H1 (cell line): ENCODE measurements at regions not wholly inside any gene's neighbourhood (a gene's known extent, or its start where the extent isn't known, plus 50 kb on each side); places are given as distances from the start of the nearest gene placed in this dataset.

Experiments
- CTCF ChIA-PET: fragments of 300-600 bp; sonication (Branson Sonifier 250); formaldehyde crosslinking; loops from one replicate; lab custom pipeline; 2021; ENCODE audit not compliant: partially characterized antibody; lab: Charles Lee
- POLR2A ChIA-PET: fragments of 300-600 bp; sonication (Branson Sonifier 250); formaldehyde crosslinking; loops from one replicate; lab custom pipeline; 2021; ENCODE audit warnings: inconsistent platforms; ENCODE audit not compliant: partially characterized antibody; lab: Charles Lee
- DNase-seq, 2 experiments: peaks; one replicate each; pipeline versions ENCODE4 v3.0.0 to v3.0.0-alpha.2; 2010 to 2022; ENCODE audit warnings: low spot score in 2 of 2, low read depth in 1 of 2, mixed read lengths in 1 of 2
- FAIRE-seq: peaks from 2 replicates; lab custom pipeline; 2011; peaks lifted over from hg19 to GRCh38; lab: Jason Lieb, UNC
- H2AFZ ChIP-seq: 2 replicates; pipeline ENCODE4 v1.8.1; 2012; ENCODE audit warnings: low read length, inconsistent platforms
- H2AK5ac ChIP-seq: 2 replicates; pipeline ENCODE4 v1.6.1; 2013; ENCODE audit warnings: low read depth, low read length
- H2BK120ac ChIP-seq: replicated peaks from 2 replicates; pipeline ENCODE3; 2013; ENCODE audit warnings: low read depth, low read length, inconsistent platforms
- H2BK12ac ChIP-seq: 2 replicates; pipeline ENCODE4 v1.6.1; 2013; ENCODE audit warnings: low read depth, low read length
- H2BK15ac ChIP-seq: 2 replicates; pipeline ENCODE4 v1.6.1; 2013; ENCODE audit warnings: low read length
- H2BK20ac ChIP-seq: 2 replicates; pipeline ENCODE4 v1.6.1; 2013; ENCODE audit warnings: low read length
- H2BK5ac ChIP-seq: 2 replicates; pipeline ENCODE4 v1.6.1; 2013; ENCODE audit warnings: low read depth, low read length
- H3K14ac ChIP-seq: 2 replicates; pipeline ENCODE4 v1.6.1; 2013; ENCODE audit warnings: inconsistent platforms; ENCODE audit not compliant: insufficient read length
- H3K18ac ChIP-seq: 2 replicates; pipeline ENCODE4 v1.6.1; 2013; ENCODE audit warnings: low read length; ENCODE audit errors: extremely low read depth
- H3K23ac ChIP-seq: 2 replicates; pipeline ENCODE4 v1.6.1; 2013; ENCODE audit warnings: inconsistent platforms; ENCODE audit not compliant: insufficient read length
- H3K23me2 ChIP-seq: 2 replicates; pipeline ENCODE4 v1.6.1; 2013; ENCODE audit warnings: low read depth, low read length
- H3K27ac ChIP-seq: 2 replicates; pipeline ENCODE4 v1.6.1; 2011; ENCODE audit warnings: low read depth, low read length, inconsistent platforms
- H3K27me3 ChIP-seq, 4 experiments: replicated peaks in 1 of 4; 1 replicate in 1 of 4; 2 replicates in 3 of 4; pipeline versions ENCODE4 v1.6.1 to v1.8.1; 2011 to 2013; ENCODE audit warnings: low read length in 3 of 4, mild to moderate bottlenecking in 3 of 4, inconsistent platforms in 2 of 4, mixed read lengths in 2 of 4, moderate library complexity in 1 of 4; ENCODE audit not compliant: control insufficient read depth in 3 of 4, insufficient read depth in 3 of 4; ENCODE audit errors: extremely low read depth in 1 of 4
- H3K36me3 ChIP-seq, 4 experiments: 2 replicates each; pipeline versions ENCODE4 v1.6.1 to v1.8.1; 2011 to 2013; ENCODE audit warnings: mild to moderate bottlenecking in 4 of 4, low read length in 3 of 4, moderate library complexity in 2 of 4, control low read depth in 1 of 4, inconsistent platforms in 1 of 4; ENCODE audit not compliant: insufficient read depth in 4 of 4, control insufficient read depth in 2 of 4
- H3K4ac ChIP-seq: replicated peaks from 2 replicates; pipeline ENCODE3; 2013; ENCODE audit warnings: low read length, low read depth, mixed read lengths, inconsistent platforms; ENCODE audit not compliant: insufficient read length
- H3K4me1 ChIP-seq, 4 experiments: replicated peaks in 1 of 4; 1 replicate in 1 of 4; 2 replicates in 3 of 4; pipeline versions ENCODE4 v1.6.1 to v1.8.1; 2011 to 2013; ENCODE audit warnings: low read length in 3 of 4, inconsistent platforms in 2 of 4, mixed read lengths in 1 of 4; ENCODE audit not compliant: insufficient read depth in 4 of 4, control insufficient read depth in 3 of 4
- H3K4me2 ChIP-seq, 2 experiments: 2 replicates each; pipeline versions ENCODE4 v1.6.1 to v1.8.1; 2011 to 2013; ENCODE audit warnings: low read depth in 2 of 2, low read length in 2 of 2, control low read depth in 1 of 2, inconsistent platforms in 1 of 2, mild to moderate bottlenecking in 1 of 2; ENCODE audit not compliant: insufficient read depth in 1 of 2
- H3K4me3 ChIP-seq, 4 experiments: fragments of 200-600, 300-600 bp in 1 of 4; sonication (generic), shearing (Covaris generic), sonication (Bioruptor Twin) in 1 of 4; 2 replicates each; pipeline versions ENCODE4 v1.5.1 to v1.8.1; 2011 to 2016; ENCODE audit warnings: low read length in 4 of 4, low read depth in 3 of 4, control low read depth in 2 of 4, inconsistent platforms in 2 of 4, mild to moderate bottlenecking in 2 of 4, mixed read lengths in 1 of 4, moderate library complexity in 1 of 4; ENCODE audit not compliant: insufficient read depth in 2 of 4; ENCODE audit errors: extremely low read depth in 1 of 4
- H3K56ac ChIP-seq: replicated peaks from 2 replicates; pipeline ENCODE3; 2013; ENCODE audit warnings: low read depth, mild to moderate bottlenecking, mixed read lengths, low read length, inconsistent platforms; ENCODE audit not compliant: insufficient read length
- H3K79me1 ChIP-seq: 2 replicates; pipeline ENCODE4 v1.6.1; 2013; ENCODE audit warnings: low read depth, low read length, control low read depth
- H3K79me2 ChIP-seq, 2 experiments: 2 replicates each; pipeline versions ENCODE4 v1.6.1 to v1.8.1; 2012 to 2013; ENCODE audit warnings: low read length in 2 of 2, mild to moderate bottlenecking in 2 of 2, inconsistent platforms in 1 of 2; ENCODE audit not compliant: insufficient read depth in 2 of 2, control insufficient read depth in 1 of 2
- H3K9ac ChIP-seq, 4 experiments: replicated peaks in 1 of 4; 1 replicate in 1 of 4; 2 replicates in 3 of 4; pipeline versions ENCODE4 v1.6.1 to v1.8.1; 2011 to 2013; ENCODE audit warnings: low read depth in 3 of 4, low read length in 3 of 4, control low read depth in 2 of 4, mild to moderate bottlenecking in 2 of 4, moderate library complexity in 2 of 4, inconsistent platforms in 1 of 4; ENCODE audit errors: extremely low read depth in 1 of 4
- H3K9me3 ChIP-seq, 2 experiments: 2 replicates each; pipeline versions ENCODE4 v1.6.1 to v1.8.1; 2012 to 2013; ENCODE audit warnings: mild to moderate bottlenecking in 2 of 2, moderate library complexity in 2 of 2, control low read depth in 1 of 2, inconsistent platforms in 1 of 2, low read depth in 1 of 2, low read length in 1 of 2, mixed read lengths in 1 of 2; ENCODE audit not compliant: insufficient read depth in 2 of 2
- H4K20me1 ChIP-seq, 2 experiments: replicated peaks in 1 of 2; 2 replicates each; pipeline versions ENCODE3 to v1.8.1; 2011 to 2013; ENCODE audit warnings: inconsistent platforms in 2 of 2, low read length in 2 of 2, mild to moderate bottlenecking in 1 of 2; ENCODE audit not compliant: insufficient read depth in 2 of 2, control insufficient read depth in 1 of 2
- H4K5ac ChIP-seq: 2 replicates; pipeline ENCODE4 v1.6.1; 2013; ENCODE audit warnings: low read length, low read depth, mixed read lengths, inconsistent platforms; ENCODE audit not compliant: insufficient read length
- H4K8ac ChIP-seq: 2 replicates; pipeline ENCODE4 v1.8.0; 2013; ENCODE audit warnings: mild to moderate bottlenecking, moderate library complexity, low read length, inconsistent platforms; ENCODE audit not compliant: insufficient read depth; ENCODE audit errors: extremely low read depth
- H4K91ac ChIP-seq: replicated peaks from 2 replicates; pipeline ENCODE3; 2013; ENCODE audit warnings: low read length, mixed read lengths, inconsistent platforms; ENCODE audit not compliant: insufficient read length
- RAD21 ChIP-seq, 2 experiments: IDR thresholded peaks in 1 of 2; conservative IDR thresholded peaks in 1 of 2; 2 replicates each; pipeline ENCODE4 v1.6.1; 2011; ENCODE audit warnings: low read depth in 2 of 2, low read length in 2 of 2, improper control_type of control experiment in 1 of 2, inconsistent platforms in 1 of 2, mild to moderate bottlenecking in 1 of 2, moderate library complexity in 1 of 2
- RFX5 ChIP-seq: IDR thresholded peaks from 2 replicates; pipeline ENCODE4 v1.6.1; 2011; ENCODE audit warnings: low read depth, low read length, improper control_type of control experiment, borderline replicate concordance
- WGBS, 2 experiments: shearing (Covaris generic) in 1 of 2; methylation state at CpG; one replicate each; pipeline versions ENCODE4 v1.1.6 to v1.1.7; 2013 to 2015; ENCODE audit warnings: low lambda C conversion rate in 2 of 2, mixed read lengths in 2 of 2, inconsistent platforms in 1 of 2, low coverage in 1 of 2, missing lambda C conversion rate in 1 of 2; ENCODE audit not compliant: insufficient replicate concordance in 2 of 2, insufficient coverage in 1 of 2, insufficient read length in 1 of 2; ENCODE audit errors: extremely low coverage in 1 of 2, missing lambda C conversion rate in 1 of 2; 5-methylcytosine and 5-hydroxymethylcytosine counted together

DNA sequence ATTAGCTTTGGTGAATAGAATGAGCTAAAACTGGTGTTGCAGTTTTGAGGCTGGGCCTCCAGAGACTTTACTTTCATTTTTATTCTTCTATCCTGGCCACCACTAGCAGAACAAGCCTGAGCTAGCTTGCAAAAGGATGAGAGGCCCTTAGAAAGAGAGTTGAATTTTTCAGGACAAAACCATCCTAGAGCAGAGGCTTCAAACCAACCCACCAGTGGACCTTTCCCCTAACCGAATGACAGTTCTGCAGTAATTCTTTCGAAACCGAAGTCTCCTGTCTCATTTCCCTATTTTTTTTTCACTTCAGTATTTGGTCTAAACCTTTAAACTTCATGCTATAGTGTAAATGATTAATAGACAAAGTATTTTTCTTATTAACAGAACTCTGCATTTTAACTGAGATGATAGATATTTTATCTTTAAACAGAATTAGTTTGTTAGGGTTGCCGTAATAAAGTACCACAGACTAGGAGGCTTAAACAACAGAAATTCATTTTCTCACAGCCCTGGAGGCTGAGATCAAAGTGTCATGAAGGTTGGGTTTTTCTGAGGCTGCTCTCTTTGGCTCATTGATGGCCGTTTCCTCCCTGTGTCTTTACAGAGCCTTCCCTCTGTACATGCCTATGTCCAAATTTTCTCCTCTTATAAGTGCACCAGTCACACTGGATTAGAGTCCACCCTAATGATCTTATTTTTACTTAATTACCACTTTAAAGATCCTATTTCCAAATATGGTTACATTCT is 80.6 kb upstream of the PAK5 start:
- Histone ChIP-seq H3K23me2 (no peaks in the 10 kb centered on the region), H3K4me1 (no peaks in the 10 kb centered on the region), H2BK15ac (no peak overlapping the region), H3K79me1 (no peaks in the 10 kb centered on the region; the same call in 1 of the 2 replicates), H4K91ac (no peak overlapping the region), H3K23ac (no peak overlapping the region), H3K36me3 (no peaks in the 10 kb centered on the region), H2AK5ac (no peak overlapping the region), H3K4ac (no peak overlapping the region), H4K20me1 (no peaks in the 10 kb centered on the region), H3K27ac (no peak overlapping the region), H2BK20ac (no peak overlapping the region), H3K56ac (no peak overlapping the region), H3K18ac (no peak overlapping the region), H3K27me3 (no peaks in the 10 kb centered on the region), H3K9ac (no peak overlapping the region), H3K79me2 (no peaks in the 10 kb centered on the region), H2BK120ac (no peak overlapping the region), H3K4me3 (no peak overlapping the region), H3K9me3 (no peaks in the 10 kb centered on the region), H3K14ac (no peak overlapping the region), H3K4me2 (no peak overlapping the region), H2BK5ac (no peak overlapping the region), H2AFZ (no peak overlapping the region), H4K5ac (no peak overlapping the region), H2BK12ac (no peak overlapping the region), H4K8ac (no peak overlapping the region)
- WGBS, 2 experiments = 90% methylated on average over 5 of the region's 5 CpGs; no CpG with 5 or more reads in 1 of the 2 experiments
- FAIRE-seq = no peak
- CTCF ChIA-PET = interaction anchor here (1.4 to 11.8 kb wide), 5 partner anchors 18 to 302 kb away, joined by 3 to 149 read pairs (median 4); no protein-coding TSS in a partner anchor
- TF ChIP-seq RFX5 = no peak
- TF ChIP-seq RAD21 (IDR thresholded peaks at IDR 0.05 in 1 of 2, conservative IDR thresholded peaks at IDR 0.05 in 1 of 2; ENCODE audit: low read depth in 2 of 2, low read length in 2 of 2) = no peak
- POLR2A ChIA-PET = interaction anchor here (0.7 kb wide), 1 partner anchor 295 kb away, joined by 5 read pairs; no protein-coding TSS in a partner anchor
- DNase-seq = no peak
